HepG2 (cell line): ENCODE measurements at regions not wholly inside any gene's neighbourhood (a gene's known extent, or its start where the extent isn't known, plus 50 kb on each side); places are given as distances from the start of the nearest gene placed in this dataset.

Experiments
- ATAC-seq: fragments of 200-7000 bp; cut with Tn5 transposase; 3 replicates; pipeline ENCODE4 v1.9.1; 2020; ENCODE audit warnings: mild to moderate bottlenecking, moderate library complexity
- BruUV-seq: library from RNA; stranded (reverse); fragments of 400-500 nt; replicated peaks from 2 replicates; lab custom pipeline; 2021; lab: Mats Ljungman, UMichigan
- CTCF ChIA-PET: fragments of 300-600 bp; formaldehyde crosslinking; extraction: SDS; loops from one replicate; lab custom pipeline; 2021; ENCODE audit warnings: low total read pairs, inconsistent platforms, low intra/inter-chr PET ratio; lab: Yijun Ruan, JAX
- POLR2A ChIA-PET: fragments of 350-600 bp; sonication (Branson Sonifier 250); formaldehyde crosslinking; loops from one replicate; lab custom pipeline; 2020; ENCODE audit warnings: antibody characterized with exemption, inconsistent platforms; lab: Yijun Ruan, JAX
- DNase-seq: peaks from one replicate; pipeline ENCODE4 v3.0.0-alpha.2; 2015; ENCODE audit warnings: low spot score
- FAIRE-seq: peaks from 3 replicates; lab custom pipeline; 2011; peaks lifted over from hg19 to GRCh38; lab: Jason Lieb, UNC
- H2AFZ ChIP-seq: one replicate; pipeline ENCODE4 v1.6.1; 2011; ENCODE audit warnings: low read length, inconsistent platforms
- H3K27ac ChIP-seq: fragments of 300-600 bp; 3 replicates; pipeline ENCODE4 v1.8.0; 2011; ENCODE audit warnings: mixed run types, mild to moderate bottlenecking, mixed read lengths, low read length, inconsistent platforms; ENCODE audit not compliant: insufficient read depth; ENCODE audit errors: extremely low read length
- H3K27me3 ChIP-seq, 2 experiments: fragments of 200-600 bp in 1 of 2; 2 replicates in 1 of 2; 3 replicates in 1 of 2; pipeline versions ENCODE4 v1.6.0 to v1.8.0; 2011; ENCODE audit warnings: low read length in 2 of 2, mild to moderate bottlenecking in 2 of 2, moderate library complexity in 2 of 2, inconsistent platforms in 1 of 2; ENCODE audit not compliant: insufficient read depth in 2 of 2, control insufficient read depth in 1 of 2
- H3K36me3 ChIP-seq, 2 experiments: fragments of 200-600 bp in 1 of 2; replicated peaks in 1 of 2; 2 replicates in 1 of 2; 3 replicates in 1 of 2; pipeline versions ENCODE4 v1.5.1 to v1.8.0; 2011; ENCODE audit warnings: low read length in 2 of 2, inconsistent platforms in 1 of 2; ENCODE audit not compliant: insufficient read depth in 2 of 2, control insufficient read depth in 1 of 2
- H3K4me1 ChIP-seq: 2 replicates; pipeline ENCODE4 v1.5.1; 2012; ENCODE audit warnings: low read length, inconsistent platforms; ENCODE audit not compliant: insufficient read depth
- H3K4me2 ChIP-seq: 2 replicates; pipeline ENCODE4 v1.6.0; 2011; ENCODE audit warnings: low read depth, low read length, inconsistent platforms
- H3K4me3 ChIP-seq, 3 experiments: fragments of 200-600 bp in 1 of 3; sonication (generic), shearing (Covaris generic) in 1 of 3; replicated peaks in 1 of 3; 2 replicates each; pipeline ENCODE4 v1.5.1; 2011 to 2016; ENCODE audit warnings: low read length in 3 of 3, inconsistent platforms in 2 of 3, low read depth in 2 of 3, mild to moderate bottlenecking in 2 of 3, control low read depth in 1 of 3, mixed read lengths in 1 of 3; ENCODE audit not compliant: insufficient read depth in 1 of 3
- H3K79me2 ChIP-seq: one replicate; pipeline ENCODE4 v1.6.1; 2011; ENCODE audit warnings: low read length, inconsistent platforms; ENCODE audit not compliant: insufficient read depth
- H3K9ac ChIP-seq: 2 replicates; pipeline ENCODE4 v1.6.0; 2011; ENCODE audit warnings: mild to moderate bottlenecking, low read depth, low read length, inconsistent platforms; ENCODE audit not compliant: insufficient read depth
- H3K9me3 ChIP-seq: 2 replicates; pipeline ENCODE4 v1.5.1; 2012; ENCODE audit warnings: mild to moderate bottlenecking, low read length
- H4K20me1 ChIP-seq: 2 replicates; pipeline ENCODE4 v1.6.0; 2011; ENCODE audit warnings: inconsistent platforms, mild to moderate bottlenecking, low read length, moderate library complexity; ENCODE audit not compliant: insufficient read depth
- IRF2 ChIP-seq: IDR thresholded peaks from 2 replicates; pipeline ENCODE4 v1.6.1; 2018; ENCODE audit warnings: missing genetic modification reagents, missing compliant biosample characterization
- KDM5A ChIP-seq: fragments of 200-600 bp; sonication (generic); IDR thresholded peaks from 2 replicates; pipeline ENCODE4 v1.7.0; 2018; ENCODE audit warnings: antibody characterized with exemption, mild to moderate bottlenecking, low read length, borderline replicate concordance
- ZNF335 ChIP-seq: sonication (generic); formaldehyde crosslinking; IDR thresholded peaks from 2 replicates; pipeline ENCODE4 v1.4.0; 2020; ENCODE audit warnings: missing genetic modification reagents
- ZNF562 ChIP-seq: sonication (generic); formaldehyde crosslinking; IDR thresholded peaks from 2 replicates; pipeline ENCODE4 v1.8.0; 2022; ENCODE audit warnings: missing genetic modification reagents, borderline replicate concordance
- ZNF589 ChIP-seq: sonication (generic); formaldehyde crosslinking; conservative IDR thresholded peaks from 2 replicates; pipeline ENCODE4 v1.8.0; 2022; ENCODE audit warnings: mild to moderate bottlenecking, moderate library complexity, missing genetic modification reagents
- WGBS: methylation state at CpG from one replicate; pipeline ENCODE4 v1.1.6; 2017; ENCODE audit warnings: low lambda C conversion rate; 5-methylcytosine and 5-hydroxymethylcytosine counted together
- in situ Hi-C: cut with HindIII; loops from 2 replicates; pipeline ENCODE4 v1.10.0; 2017; ENCODE audit warnings: low pct_unique_long_range_greater_than_20kb; ENCODE audit not compliant: extremely low pct_ligation_motif_present
- intact Hi-C: fragments of 100-400 bp; cut with micrococcal nuclease; formaldehyde crosslinking; loops from one replicate; pipeline ENCODE4 v1.10.0; 2022; ENCODE audit not compliant: unreplicated experiment
- TF ChIP-seq, protein P1 (sequence below): sonication (generic); formaldehyde crosslinking; IDR thresholded peaks from 2 replicates; pipeline ENCODE4 v1.4.0; 2020; ENCODE audit warnings: missing genetic modification reagents

DNA sequence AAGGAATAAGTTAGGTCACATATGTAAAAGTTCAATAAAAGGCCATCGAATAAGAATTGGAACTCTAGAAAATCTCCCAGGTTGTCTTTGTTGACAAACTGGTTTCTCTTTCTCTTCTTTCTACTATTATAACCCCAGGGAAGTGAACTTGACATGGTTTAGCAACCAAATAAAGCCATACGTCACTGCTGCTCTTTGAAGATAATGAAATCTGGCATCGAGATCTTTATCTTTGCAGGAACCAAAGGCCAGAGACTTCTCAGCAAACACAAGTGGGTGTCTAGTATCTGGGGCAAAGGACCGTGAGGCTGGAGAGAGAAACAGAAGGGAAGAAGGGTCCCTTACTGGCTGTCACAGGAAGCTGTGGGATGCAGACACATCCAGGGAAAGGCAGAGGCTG lies 286.7 kb upstream of the CDYL start (continued):
- TF ChIP-seq IRF2 (CRISPR knock-in tag) = no peak
- TF ChIP-seq, protein P1, sequence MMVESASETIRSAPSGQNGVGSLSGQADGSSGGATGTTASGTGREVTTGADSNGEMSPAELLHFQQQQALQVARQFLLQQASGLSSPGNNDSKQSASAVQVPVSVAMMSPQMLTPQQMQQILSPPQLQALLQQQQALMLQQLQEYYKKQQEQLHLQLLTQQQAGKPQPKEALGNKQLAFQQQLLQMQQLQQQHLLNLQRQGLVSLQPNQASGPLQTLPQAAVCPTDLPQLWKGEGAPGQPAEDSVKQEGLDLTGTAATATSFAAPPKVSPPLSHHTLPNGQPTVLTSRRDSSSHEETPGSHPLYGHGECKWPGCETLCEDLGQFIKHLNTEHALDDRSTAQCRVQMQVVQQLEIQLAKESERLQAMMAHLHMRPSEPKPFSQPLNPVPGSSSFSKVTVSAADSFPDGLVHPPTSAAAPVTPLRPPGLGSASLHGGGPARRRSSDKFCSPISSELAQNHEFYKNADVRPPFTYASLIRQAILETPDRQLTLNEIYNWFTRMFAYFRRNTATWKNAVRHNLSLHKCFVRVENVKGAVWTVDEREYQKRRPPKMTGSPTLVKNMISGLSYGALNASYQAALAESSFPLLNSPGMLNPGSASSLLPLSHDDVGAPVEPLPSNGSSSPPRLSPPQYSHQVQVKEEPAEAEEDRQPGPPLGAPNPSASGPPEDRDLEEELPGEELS (CRISPR knock-in tag) = no peak
- TF ChIP-seq, all 625 proteins: peak for 0

DNA sequence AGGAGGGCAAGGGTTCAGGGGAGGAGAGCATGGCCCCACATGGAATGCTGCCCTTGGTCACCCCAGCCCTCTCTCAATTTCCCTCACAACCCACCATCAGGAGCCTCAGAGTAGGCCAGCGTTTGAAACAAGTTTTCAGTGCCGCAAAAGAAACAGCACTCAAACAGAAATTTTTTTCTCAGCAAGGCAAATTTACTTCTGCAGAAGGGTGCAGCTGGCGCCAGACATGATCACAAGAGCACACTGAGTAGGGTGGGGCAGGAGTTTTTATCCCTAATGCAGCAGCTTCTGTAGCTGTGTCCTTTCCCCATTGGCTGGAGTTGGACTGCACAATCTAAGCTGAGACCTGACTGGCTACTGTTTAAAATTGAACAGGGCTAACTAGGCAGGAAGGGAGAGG lies 287.8 kb upstream of the CDYL start:
- H3K36me3 ChIP-seq = no peaks in the 10 kb centered on the region
- H4K20me1 ChIP-seq = no peaks in the 10 kb centered on the region
- no peak for FAIRE-seq
- intact Hi-C loops (no loop called here), in situ Hi-C loops (no loop called here)
- H3K27me3 ChIP-seq = peaks cover 0 to 3% of the 10 kb centered on the region in 2 experiments; a peak in 1 of 5 replicates
- H3K4me1 ChIP-seq = no peaks in the 10 kb centered on the region
- no peak overlapping the region for H3K4me2 ChIP-seq
- H2AFZ ChIP-seq = no peak overlapping the region
- no peak for DNase-seq
- H3K9me3 ChIP-seq = peaks cover 25% of the 10 kb centered on the region
- ChIA-PET CTCF (no interaction called here), POLR2A (no interaction called here)
- no peak overlapping the region for H3K9ac ChIP-seq
- no peak overlapping the region for H3K27ac ChIP-seq
- ATAC-seq = no peak
- 34% methylated on average over 3 of the region's 3 CpGs for WGBS
- no TSS peak for BruUV-seq
- TF ChIP-seq KDM5A (no peak), ZNF562 (CRISPR knock-in tag) (peak; percentile 55; the same call in 1 of the 2 replicates), ZNF335 (CRISPR knock-in tag) (no peak), ZNF589 (no peak)
- TF ChIP-seq, all 625 proteins: peak for 1
- H3K79me2 ChIP-seq = no peaks in the 10 kb centered on the region
- H3K4me3 ChIP-seq = no peak overlapping the region
